Fibroblast of lung (primary cell): ENCODE measurements at regions not wholly inside any gene's neighbourhood (a gene's known extent, or its start where the extent isn't known, plus 50 kb on each side); places are given as distances from the start of the nearest gene placed in this dataset.

Source experiments
- EZH2 ChIP-seq: IDR thresholded peaks from 2 replicates; pipeline ENCODE4 v1.5.1; 2012; ENCODE audit warnings: low read length, control low read depth, mild to moderate bottlenecking; ENCODE audit errors: missing control alignments
- TF ChIP-seq, protein P1 (sequence below), 2 donors: IDR thresholded peaks in 1 of 2; conservative IDR thresholded peaks in 1 of 2; 1 replicate in 1 of 2; 2 replicates in 1 of 2; pipeline ENCODE4 v1.5.1; 2011 to 2012; ENCODE audit warnings: low read length in 2 of 2, control low read depth in 1 of 2, inconsistent platforms in 1 of 2, low read depth in 1 of 2, mild to moderate bottlenecking in 1 of 2

DNA sequence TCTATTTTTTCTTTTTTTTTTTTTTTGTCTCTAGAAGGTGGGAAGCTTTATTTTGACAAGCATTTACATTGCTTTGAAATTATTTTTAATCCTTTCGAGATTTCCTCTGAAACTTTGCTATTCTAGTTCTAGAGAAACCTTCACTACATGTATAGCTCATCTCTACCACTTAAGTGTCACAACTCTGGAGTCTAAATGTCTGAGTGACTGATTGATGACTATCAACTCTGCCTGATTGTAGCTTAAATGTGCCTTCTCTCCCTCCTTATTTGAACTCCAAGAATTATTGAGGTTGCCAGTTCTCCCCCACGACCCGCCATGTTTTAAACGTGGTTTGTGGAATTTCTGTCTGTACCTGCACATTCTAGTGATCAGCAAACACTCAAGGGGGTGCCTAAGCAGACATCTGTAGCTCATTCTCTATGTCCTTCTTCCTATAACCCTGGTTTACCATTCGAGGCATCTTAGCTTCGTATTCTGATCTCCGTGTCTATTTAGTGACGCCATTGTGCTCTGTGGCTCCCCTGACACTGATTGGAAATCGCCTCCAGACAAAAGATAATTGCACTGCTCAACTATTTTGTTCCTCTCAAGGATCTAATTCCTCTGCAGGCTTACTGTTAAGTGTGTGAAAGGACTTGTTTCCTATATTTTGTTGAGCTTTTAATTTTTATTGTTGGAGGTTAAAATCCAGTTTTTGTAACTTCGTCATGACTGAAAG is 1570.6 kb downstream of the BRINP3 start:
- TF ChIP-seq, protein P1, sequence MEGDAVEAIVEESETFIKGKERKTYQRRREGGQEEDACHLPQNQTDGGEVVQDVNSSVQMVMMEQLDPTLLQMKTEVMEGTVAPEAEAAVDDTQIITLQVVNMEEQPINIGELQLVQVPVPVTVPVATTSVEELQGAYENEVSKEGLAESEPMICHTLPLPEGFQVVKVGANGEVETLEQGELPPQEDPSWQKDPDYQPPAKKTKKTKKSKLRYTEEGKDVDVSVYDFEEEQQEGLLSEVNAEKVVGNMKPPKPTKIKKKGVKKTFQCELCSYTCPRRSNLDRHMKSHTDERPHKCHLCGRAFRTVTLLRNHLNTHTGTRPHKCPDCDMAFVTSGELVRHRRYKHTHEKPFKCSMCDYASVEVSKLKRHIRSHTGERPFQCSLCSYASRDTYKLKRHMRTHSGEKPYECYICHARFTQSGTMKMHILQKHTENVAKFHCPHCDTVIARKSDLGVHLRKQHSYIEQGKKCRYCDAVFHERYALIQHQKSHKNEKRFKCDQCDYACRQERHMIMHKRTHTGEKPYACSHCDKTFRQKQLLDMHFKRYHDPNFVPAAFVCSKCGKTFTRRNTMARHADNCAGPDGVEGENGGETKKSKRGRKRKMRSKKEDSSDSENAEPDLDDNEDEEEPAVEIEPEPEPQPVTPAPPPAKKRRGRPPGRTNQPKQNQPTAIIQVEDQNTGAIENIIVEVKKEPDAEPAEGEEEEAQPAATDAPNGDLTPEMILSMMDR (conservative IDR thresholded peaks at IDR 0.05 in 1 of 2, IDR thresholded peaks at IDR 0.05 in 1 of 2; ENCODE audit: low read depth in 1 of 2, low read length in 2 of 2), result no peak
- no peak for TF ChIP-seq EZH2
